GM23338 (cell line): ENCODE measurements at regions not wholly inside any gene's neighbourhood (a gene's known extent, or its start where the extent isn't known, plus 50 kb on each side); places are given as distances from the start of the nearest gene placed in this dataset.

Experiments used
- ATAC-seq: fragments of 200-7000 bp; cut with Tn5 transposase; 3 replicates; pipeline ENCODE4 v1.9.1; 2020
- DNase-seq: peaks from one replicate; pipeline ENCODE4 v3.0.0-alpha.2; 2015; ENCODE audit warnings: low spot score
- H2AFZ ChIP-seq: fragments of 200-600 bp; sonication (generic); 2 replicates; pipeline ENCODE4 v1.8.0; 2016; ENCODE audit warnings: antibody characterized with exemption, mild to moderate bottlenecking, moderate library complexity
- H3F3A ChIP-seq: fragments of 200-600 bp; sonication (generic); replicated peaks from 2 replicates; pipeline ENCODE4 v1.8.0; 2017; ENCODE audit warnings: antibody characterized with exemption, mixed run types, low read depth
- H3K27ac ChIP-seq: fragments of 200-600 bp; sonication (generic); 2 replicates; pipeline ENCODE4 v1.6.1; 2016; ENCODE audit warnings: low read depth
- H3K27me3 ChIP-seq: fragments of 200-600 bp; sonication (generic); 2 replicates; pipeline ENCODE4 v1.8.0; 2016; ENCODE audit warnings: mild to moderate bottlenecking, mixed run types, moderate library complexity; ENCODE audit not compliant: insufficient read depth
- H3K36me3 ChIP-seq: fragments of 200-600 bp; sonication (generic); 2 replicates; pipeline ENCODE4 v1.8.0; 2016; ENCODE audit warnings: mild to moderate bottlenecking; ENCODE audit not compliant: insufficient read depth
- H3K4me1 ChIP-seq: fragments of 200-600 bp; sonication (generic); 2 replicates; pipeline ENCODE4 v1.8.0; 2016; ENCODE audit warnings: mild to moderate bottlenecking, moderate library complexity; ENCODE audit not compliant: insufficient read depth
- H3K4me2 ChIP-seq: fragments of 200-600 bp; sonication (generic); 2 replicates; pipeline ENCODE4 v1.7.1; 2017; ENCODE audit warnings: mixed run types
- H3K4me3 ChIP-seq: fragments of 200-600 bp; sonication (generic); 2 replicates; pipeline ENCODE4 v1.6.1; 2016; ENCODE audit warnings: mixed run types
- H3K79me2 ChIP-seq: fragments of 200-600 bp; sonication (generic); replicated peaks from 2 replicates; pipeline ENCODE4 v1.8.0; 2017; ENCODE audit warnings: mild to moderate bottlenecking; ENCODE audit not compliant: insufficient read depth
- H3K9me2 ChIP-seq: fragments of 200-600 bp; sonication (generic); 2 replicates; pipeline ENCODE4 v1.8.0; 2017; ENCODE audit not compliant: insufficient read depth
- H4K20me1 ChIP-seq: fragments of 200-600 bp; sonication (generic); replicated peaks from 2 replicates; pipeline ENCODE4 v1.8.0; 2017; ENCODE audit warnings: mild to moderate bottlenecking; ENCODE audit not compliant: insufficient read depth
- H3K27ac Mint-ChIP-seq: 2 replicates; pipeline ENCODE4 v1.8.0; 2020; ENCODE audit warnings: inconsistent platforms, mild to moderate bottlenecking, moderate library complexity, mixed read lengths
- H3K27me3 Mint-ChIP-seq: 3 replicates; pipeline ENCODE4 v1.8.0; 2022; ENCODE audit warnings: low read depth, mild to moderate bottlenecking, moderate library complexity, mixed read lengths, inconsistent platforms; ENCODE audit not compliant: insufficient read depth, poor library complexity
- H3K36me3 Mint-ChIP-seq: 3 replicates; pipeline ENCODE4 v1.8.0; 2021; ENCODE audit warnings: low read depth, mild to moderate bottlenecking, inconsistent platforms, moderate library complexity, mixed read lengths
- H3K4me1 Mint-ChIP-seq: 3 replicates; pipeline ENCODE4 v1.8.0; 2020; ENCODE audit warnings: mild to moderate bottlenecking, inconsistent platforms, mixed read lengths
- H3K4me3 Mint-ChIP-seq: 3 replicates; pipeline ENCODE4 v1.8.0; 2021; ENCODE audit warnings: moderate library complexity, mild to moderate bottlenecking, inconsistent platforms, mixed read lengths
- H3K9me3 Mint-ChIP-seq: 3 replicates; pipeline ENCODE4 v1.8.0; 2020; ENCODE audit warnings: moderate library complexity, mild to moderate bottlenecking, inconsistent platforms, mixed read lengths
- EZH2 ChIP-seq: fragments of 200-600 bp; sonication (generic); IDR thresholded peaks from one replicate; pipeline ENCODE4 v1.8.0; 2017; ENCODE audit warnings: antibody characterized with exemption, mild to moderate bottlenecking, low read depth; ENCODE audit not compliant: unreplicated experiment
- EZH2phosphoT487 ChIP-seq: fragments of 200-600 bp; sonication (generic); IDR thresholded peaks from one replicate; pipeline ENCODE4 v1.8.1; 2018; ENCODE audit warnings: antibody characterized with exemption; ENCODE audit not compliant: unreplicated experiment
- JUNB ChIP-seq: IDR thresholded peaks from one replicate; pipeline ENCODE4 v1.6.1; 2016; ENCODE audit warnings: antibody characterized with exemption; ENCODE audit not compliant: unreplicated experiment
- NANOG ChIP-seq: IDR thresholded peaks from 2 replicates; pipeline ENCODE4 v1.6.1; 2016; ENCODE audit warnings: antibody characterized with exemption, borderline replicate concordance
- STAT1 ChIP-seq: IDR thresholded peaks from one replicate; pipeline ENCODE4 v1.6.1; 2016; ENCODE audit warnings: antibody characterized with exemption; ENCODE audit not compliant: unreplicated experiment
- ZNF114 ChIP-seq: fragments of 250-450 bp; sonication (Bioruptor Pico); IDR thresholded peaks from 2 replicates; pipeline ENCODE4 v1.5.0; 2020; ENCODE audit warnings: mild to moderate bottlenecking, moderate library complexity
- ZNF331 ChIP-seq: fragments of 250-450 bp; sonication (Bioruptor Pico); IDR thresholded peaks from 2 replicates; pipeline ENCODE4 v1.5.0; 2020; ENCODE audit warnings: low read depth, mild to moderate bottlenecking, moderate library complexity
- TF ChIP-seq, protein P1 (sequence below): fragments of 250-450 bp; sonication (Bioruptor Pico); IDR thresholded peaks from 2 replicates; pipeline ENCODE4 v1.5.0; 2020; ENCODE audit warnings: mild to moderate bottlenecking, moderate library complexity
- TF ChIP-seq, protein P2 (sequence below): IDR thresholded peaks from 2 replicates; pipeline ENCODE4 v1.6.1; 2016; ENCODE audit warnings: antibody characterized with exemption
- TF ChIP-seq, protein P3 (sequence below), 2 experiments: fragments of 200-600 bp in 1 of 2; sonication (generic) in 1 of 2; conservative IDR thresholded peaks; 2 replicates each; pipeline versions ENCODE4 v1.5.1 to v1.6.1; 2016 to 2017; ENCODE audit warnings: antibody characterized with exemption in 2 of 2, low read depth in 2 of 2, mild to moderate bottlenecking in 2 of 2, moderate library complexity in 1 of 2
- TF ChIP-seq, protein P4 (sequence below): IDR thresholded peaks from one replicate; pipeline ENCODE4 v1.6.1; 2018; ENCODE audit warnings: antibody characterized with exemption; ENCODE audit not compliant: unreplicated experiment

DNA sequence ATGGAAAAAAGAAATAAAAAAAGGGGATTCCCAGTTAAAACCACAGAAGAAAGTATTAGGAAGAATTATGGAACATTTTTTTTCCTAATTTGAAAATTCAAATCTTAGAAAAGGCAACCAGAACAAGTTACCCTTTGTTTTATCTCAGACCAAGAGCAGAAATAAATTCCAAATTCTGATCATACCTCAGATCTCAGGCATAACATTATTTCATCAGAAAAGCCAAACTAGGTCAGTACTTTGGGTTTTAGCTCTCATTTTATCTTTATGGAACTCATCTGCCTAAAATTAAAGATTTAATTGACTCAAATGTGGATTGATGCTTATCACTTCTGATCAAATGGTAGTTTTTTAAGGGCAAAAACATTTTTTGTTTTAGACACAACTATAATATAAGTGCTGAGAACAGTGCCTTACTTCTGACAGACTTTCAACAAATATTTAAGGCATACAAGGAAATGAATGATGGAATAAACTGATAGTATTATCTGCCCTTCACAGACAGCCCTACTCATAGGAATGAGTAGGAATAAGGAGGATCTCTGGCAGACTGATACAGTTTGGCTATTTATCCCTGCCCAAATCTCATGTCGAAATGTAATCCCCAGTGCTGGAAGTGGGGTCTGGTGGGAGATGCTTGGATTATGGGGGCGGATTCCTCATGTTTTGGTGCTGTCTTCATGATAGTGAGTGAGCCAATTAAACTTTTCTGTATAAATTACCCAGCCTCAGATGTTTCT is 245.3 kb upstream of the PITX2 start (continued):
- TF ChIP-seq, protein P1, sequence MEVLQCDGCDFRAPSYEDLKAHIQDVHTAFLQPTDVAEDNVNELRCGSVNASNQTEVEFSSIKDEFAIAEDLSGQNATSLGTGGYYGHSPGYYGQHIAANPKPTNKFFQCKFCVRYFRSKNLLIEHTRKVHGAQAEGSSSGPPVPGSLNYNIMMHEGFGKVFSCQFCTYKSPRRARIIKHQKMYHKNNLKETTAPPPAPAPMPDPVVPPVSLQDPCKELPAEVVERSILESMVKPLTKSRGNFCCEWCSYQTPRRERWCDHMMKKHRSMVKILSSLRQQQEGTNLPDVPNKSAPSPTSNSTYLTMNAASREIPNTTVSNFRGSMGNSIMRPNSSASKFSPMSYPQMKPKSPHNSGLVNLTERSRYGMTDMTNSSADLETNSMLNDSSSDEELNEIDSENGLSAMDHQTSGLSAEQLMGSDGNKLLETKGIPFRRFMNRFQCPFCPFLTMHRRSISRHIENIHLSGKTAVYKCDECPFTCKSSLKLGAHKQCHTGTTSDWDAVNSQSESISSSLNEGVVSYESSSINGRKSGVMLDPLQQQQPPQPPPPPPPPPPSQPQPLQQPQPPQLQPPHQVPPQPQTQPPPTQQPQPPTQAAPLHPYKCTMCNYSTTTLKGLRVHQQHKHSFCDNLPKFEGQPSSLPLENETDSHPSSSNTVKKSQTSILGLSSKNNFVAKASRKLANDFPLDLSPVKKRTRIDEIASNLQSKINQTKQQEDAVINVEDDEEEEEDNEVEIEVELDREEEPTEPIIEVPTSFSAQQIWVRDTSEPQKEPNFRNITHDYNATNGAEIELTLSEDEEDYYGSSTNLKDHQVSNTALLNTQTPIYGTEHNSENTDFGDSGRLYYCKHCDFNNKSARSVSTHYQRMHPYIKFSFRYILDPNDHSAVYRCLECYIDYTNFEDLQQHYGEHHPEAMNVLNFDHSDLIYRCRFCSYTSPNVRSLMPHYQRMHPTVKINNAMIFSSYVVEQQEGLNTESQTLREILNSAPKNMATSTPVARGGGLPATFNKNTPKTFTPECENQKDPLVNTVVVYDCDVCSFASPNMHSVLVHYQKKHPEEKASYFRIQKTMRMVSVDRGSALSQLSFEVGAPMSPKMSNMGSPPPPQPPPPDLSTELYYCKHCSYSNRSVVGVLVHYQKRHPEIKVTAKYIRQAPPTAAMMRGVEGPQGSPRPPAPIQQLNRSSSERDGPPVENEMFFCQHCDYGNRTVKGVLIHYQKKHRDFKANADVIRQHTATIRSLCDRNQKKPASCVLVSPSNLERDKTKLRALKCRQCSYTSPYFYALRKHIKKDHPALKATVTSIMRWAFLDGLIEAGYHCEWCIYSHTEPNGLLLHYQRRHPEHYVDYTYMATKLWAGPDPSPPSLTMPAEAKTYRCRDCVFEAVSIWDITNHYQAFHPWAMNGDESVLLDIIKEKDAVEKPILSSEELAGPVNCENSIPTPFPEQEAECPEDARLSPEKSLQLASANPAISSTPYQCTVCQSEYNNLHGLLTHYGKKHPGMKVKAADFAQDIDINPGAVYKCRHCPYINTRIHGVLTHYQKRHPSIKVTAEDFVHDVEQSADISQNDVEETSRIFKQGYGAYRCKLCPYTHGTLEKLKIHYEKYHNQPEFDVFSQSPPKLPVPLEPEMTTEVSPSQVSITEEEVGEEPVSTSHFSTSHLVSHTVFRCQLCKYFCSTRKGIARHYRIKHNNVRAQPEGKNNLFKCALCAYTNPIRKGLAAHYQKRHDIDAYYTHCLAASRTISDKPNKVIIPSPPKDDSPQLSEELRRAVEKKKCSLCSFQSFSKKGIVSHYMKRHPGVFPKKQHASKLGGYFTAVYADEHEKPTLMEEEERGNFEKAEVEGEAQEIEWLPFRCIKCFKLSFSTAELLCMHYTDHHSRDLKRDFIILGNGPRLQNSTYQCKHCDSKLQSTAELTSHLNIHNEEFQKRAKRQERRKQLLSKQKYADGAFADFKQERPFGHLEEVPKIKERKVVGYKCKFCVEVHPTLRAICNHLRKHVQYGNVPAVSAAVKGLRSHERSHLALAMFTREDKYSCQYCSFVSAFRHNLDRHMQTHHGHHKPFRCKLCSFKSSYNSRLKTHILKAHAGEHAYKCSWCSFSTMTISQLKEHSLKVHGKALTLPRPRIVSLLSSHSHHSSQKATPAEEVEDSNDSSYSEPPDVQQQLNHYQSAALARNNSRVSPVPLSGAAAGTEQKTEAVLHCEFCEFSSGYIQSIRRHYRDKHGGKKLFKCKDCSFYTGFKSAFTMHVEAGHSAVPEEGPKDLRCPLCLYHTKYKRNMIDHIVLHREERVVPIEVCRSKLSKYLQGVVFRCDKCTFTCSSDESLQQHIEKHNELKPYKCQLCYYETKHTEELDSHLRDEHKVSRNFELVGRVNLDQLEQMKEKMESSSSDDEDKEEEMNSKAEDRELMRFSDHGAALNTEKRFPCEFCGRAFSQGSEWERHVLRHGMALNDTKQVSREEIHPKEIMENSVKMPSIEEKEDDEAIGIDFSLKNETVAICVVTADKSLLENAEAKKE (CRISPR knock-in tag) = no peak
- TF ChIP-seq EZH2phosphoT487 (no peak), ZNF114 (no peak), ZNF331 (CRISPR knock-in tag) (no peak), STAT1 (no peak), JUNB (no peak)

DNA sequence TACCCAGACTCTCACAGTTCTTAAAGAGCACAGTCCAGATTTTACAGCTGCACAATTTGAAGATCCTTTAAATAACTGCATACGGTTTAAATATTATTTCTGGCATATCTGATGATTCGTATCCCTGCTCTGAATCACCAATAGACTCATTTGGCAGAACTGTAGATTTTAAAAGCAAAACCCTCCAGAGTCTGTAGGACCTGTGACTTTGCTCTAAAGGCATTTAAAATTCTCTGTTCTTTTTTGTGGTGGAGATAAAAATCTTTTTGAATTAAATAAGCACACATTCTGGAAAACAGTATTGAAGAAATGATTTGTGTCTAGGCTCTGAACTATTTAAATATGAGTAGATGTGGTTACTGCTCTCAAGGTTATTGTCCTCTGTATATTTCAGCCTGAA is 246.2 kb upstream of the PITX2 start:
- ATAC-seq (no peak), DNase-seq (no peak)
- no peaks in the 10 kb centered on the region for H3K9me3 Mint-ChIP-seq
- Histone ChIP-seq H3K4me1 (no peaks in the 10 kb centered on the region), H3F3A (no peaks in the 10 kb centered on the region), H3K27me3 (no peaks in the 10 kb centered on the region), H3K4me2 (no peak overlapping the region), H3K27ac (no peak overlapping the region), H2AFZ (no peak overlapping the region), H4K20me1 (no peaks in the 10 kb centered on the region), H3K9me2 (no peaks in the 10 kb centered on the region), H3K79me2 (no peaks in the 10 kb centered on the region), H3K4me3 (no peak overlapping the region), H3K36me3 (no peaks in the 10 kb centered on the region)
- no peaks in the 10 kb centered on the region for H3K27me3 Mint-ChIP-seq
- no peak overlapping the region for H3K4me3 Mint-ChIP-seq
- no peak overlapping the region for H3K27ac Mint-ChIP-seq
- H3K36me3 Mint-ChIP-seq = no peaks in the 10 kb centered on the region
- H3K4me1 Mint-ChIP-seq = no peaks in the 10 kb centered on the region
- TF ChIP-seq, protein P2, sequence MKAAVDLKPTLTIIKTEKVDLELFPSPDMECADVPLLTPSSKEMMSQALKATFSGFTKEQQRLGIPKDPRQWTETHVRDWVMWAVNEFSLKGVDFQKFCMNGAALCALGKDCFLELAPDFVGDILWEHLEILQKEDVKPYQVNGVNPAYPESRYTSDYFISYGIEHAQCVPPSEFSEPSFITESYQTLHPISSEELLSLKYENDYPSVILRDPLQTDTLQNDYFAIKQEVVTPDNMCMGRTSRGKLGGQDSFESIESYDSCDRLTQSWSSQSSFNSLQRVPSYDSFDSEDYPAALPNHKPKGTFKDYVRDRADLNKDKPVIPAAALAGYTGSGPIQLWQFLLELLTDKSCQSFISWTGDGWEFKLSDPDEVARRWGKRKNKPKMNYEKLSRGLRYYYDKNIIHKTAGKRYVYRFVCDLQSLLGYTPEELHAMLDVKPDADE = no peak
- TF ChIP-seq, protein P3, sequence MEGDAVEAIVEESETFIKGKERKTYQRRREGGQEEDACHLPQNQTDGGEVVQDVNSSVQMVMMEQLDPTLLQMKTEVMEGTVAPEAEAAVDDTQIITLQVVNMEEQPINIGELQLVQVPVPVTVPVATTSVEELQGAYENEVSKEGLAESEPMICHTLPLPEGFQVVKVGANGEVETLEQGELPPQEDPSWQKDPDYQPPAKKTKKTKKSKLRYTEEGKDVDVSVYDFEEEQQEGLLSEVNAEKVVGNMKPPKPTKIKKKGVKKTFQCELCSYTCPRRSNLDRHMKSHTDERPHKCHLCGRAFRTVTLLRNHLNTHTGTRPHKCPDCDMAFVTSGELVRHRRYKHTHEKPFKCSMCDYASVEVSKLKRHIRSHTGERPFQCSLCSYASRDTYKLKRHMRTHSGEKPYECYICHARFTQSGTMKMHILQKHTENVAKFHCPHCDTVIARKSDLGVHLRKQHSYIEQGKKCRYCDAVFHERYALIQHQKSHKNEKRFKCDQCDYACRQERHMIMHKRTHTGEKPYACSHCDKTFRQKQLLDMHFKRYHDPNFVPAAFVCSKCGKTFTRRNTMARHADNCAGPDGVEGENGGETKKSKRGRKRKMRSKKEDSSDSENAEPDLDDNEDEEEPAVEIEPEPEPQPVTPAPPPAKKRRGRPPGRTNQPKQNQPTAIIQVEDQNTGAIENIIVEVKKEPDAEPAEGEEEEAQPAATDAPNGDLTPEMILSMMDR (conservative IDR thresholded peaks at IDR 0.05; ENCODE audit: low read depth in 2 of 2) = no peak
- TF ChIP-seq NANOG (no peak), ZNF114 (no peak), EZH2 (no peak), JUNB (no peak), EZH2phosphoT487 (no peak)
- TF ChIP-seq, protein P4, sequence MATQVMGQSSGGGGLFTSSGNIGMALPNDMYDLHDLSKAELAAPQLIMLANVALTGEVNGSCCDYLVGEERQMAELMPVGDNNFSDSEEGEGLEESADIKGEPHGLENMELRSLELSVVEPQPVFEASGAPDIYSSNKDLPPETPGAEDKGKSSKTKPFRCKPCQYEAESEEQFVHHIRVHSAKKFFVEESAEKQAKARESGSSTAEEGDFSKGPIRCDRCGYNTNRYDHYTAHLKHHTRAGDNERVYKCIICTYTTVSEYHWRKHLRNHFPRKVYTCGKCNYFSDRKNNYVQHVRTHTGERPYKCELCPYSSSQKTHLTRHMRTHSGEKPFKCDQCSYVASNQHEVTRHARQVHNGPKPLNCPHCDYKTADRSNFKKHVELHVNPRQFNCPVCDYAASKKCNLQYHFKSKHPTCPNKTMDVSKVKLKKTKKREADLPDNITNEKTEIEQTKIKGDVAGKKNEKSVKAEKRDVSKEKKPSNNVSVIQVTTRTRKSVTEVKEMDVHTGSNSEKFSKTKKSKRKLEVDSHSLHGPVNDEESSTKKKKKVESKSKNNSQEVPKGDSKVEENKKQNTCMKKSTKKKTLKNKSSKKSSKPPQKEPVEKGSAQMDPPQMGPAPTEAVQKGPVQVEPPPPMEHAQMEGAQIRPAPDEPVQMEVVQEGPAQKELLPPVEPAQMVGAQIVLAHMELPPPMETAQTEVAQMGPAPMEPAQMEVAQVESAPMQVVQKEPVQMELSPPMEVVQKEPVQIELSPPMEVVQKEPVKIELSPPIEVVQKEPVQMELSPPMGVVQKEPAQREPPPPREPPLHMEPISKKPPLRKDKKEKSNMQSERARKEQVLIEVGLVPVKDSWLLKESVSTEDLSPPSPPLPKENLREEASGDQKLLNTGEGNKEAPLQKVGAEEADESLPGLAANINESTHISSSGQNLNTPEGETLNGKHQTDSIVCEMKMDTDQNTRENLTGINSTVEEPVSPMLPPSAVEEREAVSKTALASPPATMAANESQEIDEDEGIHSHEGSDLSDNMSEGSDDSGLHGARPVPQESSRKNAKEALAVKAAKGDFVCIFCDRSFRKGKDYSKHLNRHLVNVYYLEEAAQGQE = no peak
